DMS153 (cell line): ENCODE measurements at regions not wholly inside any gene's neighbourhood (a gene's known extent, or its start where the extent isn't known, plus 50 kb on each side); places are given as distances from the start of the nearest gene placed in this dataset.
"Not testable (repeated sequence)": the region's sequence is repeated elsewhere in the genome, so short reads cannot be mapped to it uniquely, and the experiment has no call there.

Experiments used
- DNase-seq: peaks from one replicate; lab custom pipeline; 2025; lab: John Stamatoyannopoulos, UW

DNA sequence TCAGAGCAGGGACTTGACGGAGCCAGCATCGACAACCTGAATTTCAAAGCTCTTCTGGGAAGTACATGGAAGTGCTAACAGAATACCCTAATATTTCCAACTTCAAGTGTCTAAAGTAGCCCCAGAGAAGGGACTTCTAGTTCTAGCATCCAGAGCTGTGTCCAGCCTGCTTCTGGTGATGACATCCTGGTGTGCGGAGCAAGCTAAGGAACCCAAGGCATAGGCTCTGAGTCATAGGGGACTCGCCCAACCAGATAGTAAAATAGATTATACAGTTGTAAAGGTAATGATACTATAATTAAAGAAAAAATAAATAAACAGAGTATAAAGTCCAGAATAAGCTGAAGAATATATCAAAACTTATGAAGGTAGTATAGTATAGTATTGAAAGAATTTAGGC lies 108.1 kb upstream of the SERPINE2 start:
- no peak for DNase-seq

GRCh38 chr2:224146356-224147160 lies 107.5 kb upstream of the SERPINE2 start:
- no peak for DNase-seq

- no peak for DNase-seq
Observed at GRCh38 chr2:224145751-224146355, 106.8 kb upstream of the SERPINE2 start.

- no peak for DNase-seq
Observed at GRCh38 chr2:224143526-224143925, 104.4 kb upstream of the SERPINE2 start.

- no peak for DNase-seq
Observed at GRCh38 chr2:224142397-224143312, 103.6 kb upstream of the SERPINE2 start.

DNA sequence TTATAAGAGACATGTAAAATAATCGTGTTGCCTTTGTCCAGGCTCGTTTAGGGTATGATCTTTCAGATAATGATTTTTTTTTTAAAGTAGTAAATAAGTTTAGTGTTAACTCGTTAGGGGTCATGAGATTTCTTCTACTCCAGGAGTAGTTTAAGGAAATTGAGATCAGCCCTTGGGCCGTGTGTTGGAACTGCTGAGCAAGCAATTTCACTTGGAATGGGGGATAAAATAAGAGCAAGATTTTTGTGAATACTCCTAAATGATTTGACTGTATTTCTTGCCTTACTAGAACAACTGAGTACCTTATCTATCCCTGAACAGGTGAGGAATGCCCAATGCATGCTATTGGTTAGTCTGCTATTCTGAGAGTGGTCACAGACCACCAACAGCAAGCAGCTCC lies 102.2 kb upstream of the SERPINE2 start:
- no peak for DNase-seq

DNA sequence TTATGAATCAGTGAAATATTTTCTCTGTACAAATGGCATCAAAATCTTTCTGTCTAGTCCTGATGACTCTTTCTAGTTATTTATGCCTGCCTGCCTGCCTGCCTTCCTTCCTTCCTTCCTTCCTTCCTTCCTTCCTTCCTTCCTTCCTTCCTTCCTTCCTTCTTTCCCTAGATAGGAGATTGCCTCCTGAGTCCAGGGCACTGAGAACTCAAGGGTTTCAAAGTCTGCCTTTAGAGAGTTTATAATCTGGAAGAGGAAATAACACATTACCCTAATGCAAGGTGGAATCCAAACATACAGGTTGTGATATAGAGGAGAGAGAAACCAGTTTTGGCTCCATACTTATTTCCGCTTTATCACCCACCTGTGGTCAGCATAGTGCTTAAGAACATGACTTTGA lies 98.1 kb upstream of the SERPINE2 start:
- DNase-seq = no peak

GRCh38 chr2:224136396-224136795 lies 97.3 kb upstream of the SERPINE2 start:
- no peak for DNase-seq

GRCh38 chr2:224135881-224136280 lies 96.8 kb upstream of the SERPINE2 start:
- DNase-seq = no peak

GRCh38 chr2:224134003-224134734 lies 95.1 kb upstream of the SERPINE2 start:
- DNase-seq = no peak

- no peak for DNase-seq
Observed at GRCh38 chr2:224133387-224133786, 94.3 kb upstream of the SERPINE2 start.

- DNase-seq = no peak
Observed at GRCh38 chr2:224127871-224128501, 88.9 kb upstream of the SERPINE2 start.

DNA sequence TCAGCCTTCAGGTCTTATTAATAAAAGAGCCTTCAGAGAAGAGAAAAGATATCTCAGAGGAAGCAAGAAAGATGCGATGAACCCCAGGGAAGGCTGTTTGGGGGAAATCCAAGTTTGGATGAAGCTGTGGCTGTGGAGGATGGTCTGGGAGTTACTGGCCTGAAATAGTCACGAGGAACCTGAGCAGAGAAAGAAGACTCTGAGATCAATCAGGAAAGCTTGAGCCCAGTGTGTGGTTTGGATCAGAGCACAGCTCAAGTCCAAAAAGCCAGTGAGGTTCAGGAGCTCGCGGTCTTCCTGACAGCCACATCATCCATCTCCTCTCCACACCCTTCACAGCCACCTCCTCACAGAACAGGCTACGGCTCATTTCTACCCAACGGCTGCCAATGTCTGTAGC lies 87.4 kb upstream of the SERPINE2 start:
- no peak for DNase-seq

- DNase-seq = no peak
Observed at GRCh38 chr2:224126003-224126402, 86.9 kb upstream of the SERPINE2 start.

DNA sequence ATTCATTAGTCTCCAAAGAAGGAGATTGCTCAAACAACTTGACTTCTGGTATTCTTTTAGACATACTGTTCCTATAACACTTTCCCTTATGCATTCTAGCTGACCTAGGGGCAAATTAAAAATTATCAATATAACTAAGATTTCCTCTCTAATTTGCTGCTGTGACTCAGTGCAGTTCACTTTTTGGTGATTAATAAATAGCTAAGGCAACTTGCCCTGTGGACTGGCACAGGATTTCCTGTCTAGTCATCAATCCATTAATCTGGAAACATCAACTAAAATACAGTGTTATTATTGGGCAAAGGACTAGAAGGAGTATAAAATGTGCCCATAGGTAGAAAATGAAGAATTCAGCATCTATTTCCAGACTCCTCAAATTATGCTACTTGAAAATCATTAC lies 83.5 kb upstream of the SERPINE2 start:
- no peak for DNase-seq

DNA sequence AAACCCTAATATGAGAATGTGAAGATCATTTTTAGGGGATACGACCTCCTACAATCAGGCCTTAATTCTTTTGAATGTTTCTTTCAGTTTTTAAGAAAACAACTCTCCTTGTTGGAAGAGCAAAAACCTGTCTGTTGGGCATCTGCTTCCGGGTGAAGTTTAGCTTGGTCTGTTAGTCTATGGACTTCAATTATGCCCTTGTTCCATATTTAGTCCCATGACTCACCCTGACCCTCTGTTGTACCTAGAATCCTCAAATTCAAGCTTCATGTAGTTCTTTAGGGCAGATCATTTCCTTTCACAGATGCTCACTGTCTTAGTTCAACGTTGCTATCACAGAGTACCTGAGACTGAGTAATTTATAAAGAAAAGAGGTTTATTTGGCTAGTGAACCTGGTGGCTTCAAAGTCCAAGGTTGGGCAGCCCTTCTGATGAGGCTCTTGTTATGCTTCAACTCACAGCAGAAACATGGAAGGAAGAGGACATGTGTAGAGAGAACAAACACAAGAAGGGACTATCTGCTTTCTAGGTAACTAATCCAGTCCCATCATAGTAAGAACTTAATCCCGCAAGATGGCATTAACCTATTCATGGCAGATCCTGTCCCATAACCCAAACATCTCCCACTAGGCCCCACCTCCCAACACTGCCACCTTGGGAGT lies 82.5 kb upstream of the SERPINE2 start:
- DNase-seq = no peak

GRCh38 chr2:224120986-224121385 lies 81.9 kb upstream of the SERPINE2 start:
- no peak for DNase-seq

DNA sequence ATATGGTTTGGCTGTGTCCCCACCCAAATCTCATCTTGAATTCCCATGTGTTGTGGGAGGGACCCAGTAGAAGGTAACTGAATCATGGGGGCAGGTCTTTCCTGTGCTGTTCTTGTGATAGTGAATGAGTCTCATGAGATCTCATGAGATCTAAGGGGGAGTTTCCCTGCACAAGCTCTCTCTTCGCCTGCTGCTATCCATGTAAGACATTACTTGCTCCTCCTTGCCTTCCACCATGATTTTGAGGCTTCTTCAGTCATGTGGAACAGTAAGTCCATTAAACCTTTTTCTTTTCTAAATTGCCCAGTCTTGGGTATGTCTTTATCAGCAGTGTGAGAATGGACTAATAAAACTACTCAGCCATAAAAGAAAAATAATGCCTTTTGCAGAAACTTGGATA lies 80.8 kb upstream of the SERPINE2 start:
- not testable (repeated sequence) for DNase-seq

GRCh38 chr2:224114428-224114827 lies 75.3 kb upstream of the SERPINE2 start:
- no peak for DNase-seq

DNA sequence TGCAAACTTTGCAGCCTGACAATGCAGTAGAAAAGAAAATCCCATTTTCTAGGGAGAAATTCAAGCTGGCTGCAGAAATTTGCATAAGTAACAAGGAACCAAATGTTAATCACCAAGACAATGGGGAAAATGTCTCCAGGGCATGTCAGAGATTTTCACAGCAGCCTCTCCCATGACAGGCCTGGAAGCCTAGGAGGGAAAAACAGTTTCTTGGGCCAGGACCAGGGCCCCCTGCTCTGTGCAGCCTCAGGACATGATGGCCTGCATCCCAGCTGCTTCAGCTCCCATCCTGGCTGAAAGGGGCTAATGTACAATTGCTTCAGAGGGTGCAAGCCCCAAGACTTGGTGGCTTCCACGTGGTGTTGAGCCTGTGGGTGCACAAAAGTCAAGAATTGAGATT lies 74.8 kb upstream of the SERPINE2 start:
- not testable (repeated sequence) for DNase-seq

GRCh38 chr2:224111576-224111975 lies 72.5 kb upstream of the SERPINE2 start:
- no peak for DNase-seq
